ENCODE measurements at regions not wholly inside any gene's neighbourhood (a gene's known extent, or its start where the extent isn't known, plus 50 kb on each side); places are given as distances from the start of the nearest gene placed in this dataset.

GRCh38 chr4:35541888-35542213 lies 702.5 kb downstream of the ARAP2 start (continued):
- TF ChIP-seq REST (IDR thresholded peaks at IDR 0.05; ENCODE audit: low read depth) (no peak), ATF3 (IDR thresholded peaks at IDR 0.05) (no peak), CEBPB (IDR thresholded peaks at IDR 0.05; ENCODE audit: low read depth) (no peak), EZH2phosphoT487 (IDR thresholded peaks at IDR 0.05; ENCODE audit: borderline replicate concordance) (no peak)

GRCh38 chr4:35548921-35549320 lies 695.4 kb downstream of the ARAP2 start:
- no peak for ATAC-seq
- TF ChIP-seq ZFX (IDR thresholded peaks at IDR 0.05) (no peak), RAD21 (IDR thresholded peaks at IDR 0.05; ENCODE audit: low read depth) (no peak), JUND (IDR thresholded peaks at IDR 0.05) (no peak), EZH2phosphoT487 (IDR thresholded peaks at IDR 0.05; ENCODE audit: borderline replicate concordance) (no peak), FOSL1 (IDR thresholded peaks at IDR 0.05; ENCODE audit: low read depth) (no peak), ZBTB33 (IDR thresholded peaks at IDR 0.05; ENCODE audit: extremely low read depth, insufficient replicate concordance, low read length) (no peak), CTCF (IDR thresholded peaks at IDR 0.05 in 2 of 3, conservative IDR thresholded peaks at IDR 0.05 in 1 of 3; ENCODE audit: borderline replicate concordance in 1 of 3, insufficient read depth in 1 of 3, low read depth in 2 of 3, low read length in 2 of 3) (no peak), EZH2 (IDR thresholded peaks at IDR 0.05) (no peak), EGR1 (IDR thresholded peaks at IDR 0.05; ENCODE audit: low read depth) (no peak), SIN3A (IDR thresholded peaks at IDR 0.05; ENCODE audit: low read depth) (no peak), SP1 (IDR thresholded peaks at IDR 0.05; ENCODE audit: low read depth) (no peak), CBX3 (IDR thresholded peaks at IDR 0.05; ENCODE audit: low read depth) (no peak)
- Histone ChIP-seq H3K79me2 (ENCODE audit: insufficient read depth, low read length) (no peaks in the 10 kb centered on the region), H3K4me1 (ENCODE audit: control insufficient read depth in 1 of 2, insufficient read depth in 2 of 2, low read length in 2 of 2) (no peaks in the 10 kb centered on the region), H3K36me3 (ENCODE audit: control insufficient read depth in 1 of 2, insufficient read depth in 2 of 2, low read length in 2 of 2) (no peaks in the 10 kb centered on the region), H3K9me3 (ENCODE audit: control insufficient read depth in 1 of 2, insufficient read depth in 1 of 2, low read depth in 1 of 2, low read length in 2 of 2) (no peaks in the 10 kb centered on the region), H4K20me1 (ENCODE audit: insufficient read depth) (no peaks in the 10 kb centered on the region), H2AFZ (ENCODE audit: low read depth, low read length, poor library complexity, severe bottlenecking) (no peak overlapping the region), H3K27me3 (ENCODE audit: insufficient read depth, low read length) (no peaks in the 10 kb centered on the region), H3K4me2 (ENCODE audit: low read length) (no peak overlapping the region), H3K27ac (ENCODE audit: low read depth, low read length) (no peak overlapping the region), H3K9ac (ENCODE audit: low read length) (no peak overlapping the region), H3K4me3 (replicated peaks in 1 of 2; ENCODE audit: low read depth in 1 of 2, low read length in 2 of 2) (no peak overlapping the region), H3K9me2 (ENCODE audit: insufficient read depth) (no peaks in the 10 kb centered on the region)
- no TSS peak for BruUV-seq (replicated peaks)
- RAD21 ChIA-PET (ENCODE audit: low non-redundant PET in 1 of 2, low total read pairs in 2 of 2, uncharacterized antibody in 2 of 2, unreplicated experiment in 2 of 2) = no interaction called here
- no peak for DNase-seq (ENCODE audit: low read depth, low spot score)
- intact Hi-C loops (cut with micrococcal nuclease) = no loop called here
- CTCF ChIA-PET = no interaction called here
- POLR2A ChIA-PET = no interaction called here

All from HCT116 (cell line).